Suprapubic skin (tissue), 4 donors: ENCODE measurements at regions not wholly inside any gene's neighbourhood (a gene's known extent, or its start where the extent isn't known, plus 50 kb on each side); places are given as distances from the start of the nearest gene placed in this dataset.

Source experiments
- DNase-seq, 2 donors: peaks; one replicate each; pipeline ENCODE4 v3.0.0-alpha.2; 2019; ENCODE audit warnings: low spot score in 2 of 2
- H3K27ac ChIP-seq: fragments of 200-600 bp; sonication (generic); one replicate; pipeline ENCODE4 v1.5.1; 2019
- H3K27me3 ChIP-seq: fragments of 200-600 bp; sonication (generic); one replicate; pipeline ENCODE4 v1.5.1; 2019
- H3K36me3 ChIP-seq: fragments of 200-600 bp; sonication (generic); one replicate; pipeline ENCODE4 v1.5.1; 2019
- H3K4me1 ChIP-seq: fragments of 200-600 bp; sonication (generic); one replicate; pipeline ENCODE4 v1.5.1; 2019
- H3K4me3 ChIP-seq: fragments of 200-600 bp; sonication (generic); one replicate; pipeline ENCODE4 v1.5.1; 2019; ENCODE audit warnings: mild to moderate bottlenecking
- H3K9me3 ChIP-seq: fragments of 200-600 bp; sonication (generic); one replicate; pipeline ENCODE4 v1.5.1; 2019
- CTCF ChIP-seq, 2 donors: fragments of 200-600 bp in 1 of 2; fragments of 450-650 bp in 1 of 2; sonication (generic) in 1 of 2; IDR thresholded peaks; one replicate each; pipeline ENCODE4 v1.5.1; 2016 to 2019; ENCODE audit warnings: antibody characterized with exemption in 2 of 2, mild to moderate bottlenecking in 1 of 2, moderate library complexity in 1 of 2
- EP300 ChIP-seq: sonication (generic); formaldehyde crosslinking; IDR thresholded peaks from one replicate; pipeline ENCODE4 v1.6.1; 2017; ENCODE audit warnings: antibody characterized with exemption
- POLR2A ChIP-seq, 2 donors: fragments of 450-650 bp; IDR thresholded peaks; one replicate each; pipeline ENCODE4 v1.6.1; 2017; ENCODE audit warnings: antibody characterized with exemption in 2 of 2, mild to moderate bottlenecking in 2 of 2, moderate library complexity in 2 of 2
- POLR2AphosphoS5 ChIP-seq, 3 donors: sonication (generic); formaldehyde crosslinking; IDR thresholded peaks; one replicate each; pipeline ENCODE4 v1.6.1; 2017; ENCODE audit warnings: antibody characterized with exemption in 3 of 3
- WGBS: methylation state at CpG from one replicate; pipeline ENCODE4 v1.1.5; 2018; 5-methylcytosine and 5-hydroxymethylcytosine counted together

DNA sequence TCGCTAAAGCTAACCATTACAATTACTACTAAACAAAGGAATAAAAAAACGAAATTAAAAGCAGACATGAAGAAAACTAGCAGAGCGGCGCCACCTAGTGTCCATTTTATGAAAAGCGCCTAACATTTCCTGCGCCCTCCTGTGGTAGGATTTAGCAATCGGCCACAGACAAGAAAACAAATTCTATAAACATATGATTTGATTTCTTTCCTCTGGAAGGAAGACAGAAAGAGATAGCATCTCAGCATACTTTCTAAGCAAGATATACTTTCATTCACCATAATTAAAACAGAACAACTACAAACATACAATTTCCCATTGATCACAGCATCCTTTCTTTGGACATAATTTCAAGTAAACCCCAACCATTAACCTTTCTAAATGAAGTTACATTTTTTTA is 337.7 kb upstream of the NPVF start:
- Histone ChIP-seq H3K27me3 (no peaks in the 10 kb centered on the region), H3K36me3 (no peaks in the 10 kb centered on the region), H3K27ac (no peak overlapping the region), H3K4me1 (peaks cover 11% of the 10 kb centered on the region), H3K9me3 (no peaks in the 10 kb centered on the region), H3K4me3 (no peak overlapping the region)
- WGBS, result 0% methylated on average over 7 of the region's 7 CpGs
- peak in 1 of 2 donors; percentile 70 for DNase-seq
- TF ChIP-seq EP300, result no peak
- TF ChIP-seq CTCF (IDR thresholded peaks at IDR 0.05), result peak; percentile 96 to 100

DNA sequence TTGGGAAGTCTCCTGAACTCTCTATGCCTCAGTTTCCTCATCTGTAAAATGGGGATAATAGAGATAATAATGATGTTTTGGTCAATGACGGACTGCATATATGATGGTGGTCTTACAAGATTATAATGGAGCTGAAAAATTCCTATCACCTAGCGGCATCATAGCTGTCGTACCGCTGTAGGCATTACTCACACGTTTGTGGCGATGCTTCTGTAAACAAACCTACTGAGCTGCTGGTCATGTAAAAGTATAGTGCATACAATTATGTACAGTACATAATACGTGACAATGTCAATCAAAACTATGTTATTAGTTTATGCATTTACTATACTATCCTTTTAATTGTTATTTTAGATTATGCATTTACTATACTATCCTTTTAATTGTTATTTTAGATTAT is 339.1 kb upstream of the NPVF start:
- Histone ChIP-seq H3K36me3 (no peaks in the 10 kb centered on the region), H3K4me1 (peaks cover 11% of the 10 kb centered on the region), H3K27me3 (no peaks in the 10 kb centered on the region), H3K27ac (no peak overlapping the region), H3K9me3 (no peaks in the 10 kb centered on the region), H3K4me3 (no peak overlapping the region)
- no peak for TF ChIP-seq POLR2AphosphoS5 (IDR thresholded peaks at IDR 0.05)
- TF ChIP-seq CTCF (IDR thresholded peaks at IDR 0.05), result no peak
- TF ChIP-seq POLR2A (IDR thresholded peaks at IDR 0.05), result no peak
- no peak for TF ChIP-seq EP300
- 94% methylated on average over 7 of the region's 7 CpGs for WGBS
- no peak for DNase-seq

- Histone ChIP-seq H3K9me3 (no peaks in the 10 kb centered on the region), H3K27ac (no peak overlapping the region), H3K36me3 (no peaks in the 10 kb centered on the region), H3K4me1 (peaks cover 9% of the 10 kb centered on the region), H3K4me3 (no peak overlapping the region), H3K27me3 (no peaks in the 10 kb centered on the region)
- 83% methylated on average over 3 of the region's 3 CpGs for WGBS
- TF ChIP-seq EP300 (no peak), CTCF (IDR thresholded peaks at IDR 0.05) (no peak), POLR2AphosphoS5 (IDR thresholded peaks at IDR 0.05) (no peak), POLR2A (IDR thresholded peaks at IDR 0.05) (no peak)
- DNase-seq, result no peak
Observed at GRCh38 chr7:25569765-25570164, 341.5 kb upstream of the NPVF start.

DNA sequence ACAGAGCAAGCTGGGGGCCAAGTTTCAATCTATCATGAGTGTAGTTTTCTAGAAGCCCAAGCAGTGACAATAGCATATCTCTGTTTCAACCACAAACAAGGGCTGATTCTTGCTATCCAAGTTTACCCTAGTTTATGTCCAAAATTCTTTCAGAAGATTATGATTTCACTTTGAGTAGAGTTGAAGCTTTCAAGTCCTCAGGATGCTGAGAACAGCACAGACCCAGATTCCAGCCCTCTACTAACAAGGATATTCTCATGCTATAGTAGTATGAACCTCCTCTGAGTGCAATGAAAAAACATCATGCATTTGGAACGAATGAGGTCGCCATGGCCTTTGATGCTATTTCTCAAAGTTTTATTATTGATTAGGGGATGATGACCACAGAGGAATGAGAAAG is 344.1 kb upstream of the NPVF start:
- H3K27ac ChIP-seq, result no peak overlapping the region
- H3K27me3 ChIP-seq, result no peaks in the 10 kb centered on the region
- no peak overlapping the region for H3K4me3 ChIP-seq
- H3K9me3 ChIP-seq, result no peaks in the 10 kb centered on the region
- no peaks in the 10 kb centered on the region for H3K4me1 ChIP-seq
- WGBS, result 96% methylated on average over 2 of the region's 2 CpGs
- no peaks in the 10 kb centered on the region for H3K36me3 ChIP-seq
- no peak for DNase-seq
- no peak for TF ChIP-seq POLR2A (IDR thresholded peaks at IDR 0.05)
- no peak for TF ChIP-seq POLR2AphosphoS5 (IDR thresholded peaks at IDR 0.05)
- no peak for TF ChIP-seq CTCF (IDR thresholded peaks at IDR 0.05)
- TF ChIP-seq EP300, result no peak

DNA sequence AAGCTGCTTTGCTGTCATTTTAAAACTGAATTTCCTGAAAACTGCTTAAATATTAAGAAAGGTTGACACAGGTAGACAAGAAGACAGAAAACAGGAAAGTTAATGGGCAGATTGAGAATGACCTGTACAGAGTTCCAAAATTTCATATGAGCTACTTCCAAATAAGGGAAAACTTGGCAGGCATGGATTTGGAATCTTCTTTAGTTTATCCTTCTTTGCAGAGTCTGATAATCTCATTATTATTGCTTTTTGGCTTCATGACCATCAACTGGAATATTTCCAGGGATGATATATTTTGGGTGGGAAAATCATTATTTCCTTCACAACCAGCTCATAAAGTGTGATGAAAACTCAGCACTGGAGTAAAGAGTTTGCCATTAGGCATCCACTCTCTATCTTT is 346.5 kb upstream of the NPVF start:
- Histone ChIP-seq H3K9me3 (no peaks in the 10 kb centered on the region), H3K27ac (no peak overlapping the region), H3K36me3 (no peaks in the 10 kb centered on the region), H3K4me3 (no peak overlapping the region), H3K4me1 (no peaks in the 10 kb centered on the region), H3K27me3 (no peaks in the 10 kb centered on the region)
- TF ChIP-seq POLR2AphosphoS5 (IDR thresholded peaks at IDR 0.05), result no peak
- TF ChIP-seq POLR2A (IDR thresholded peaks at IDR 0.05), result no peak
- no peak for TF ChIP-seq EP300
- no peak for TF ChIP-seq CTCF (IDR thresholded peaks at IDR 0.05)
- DNase-seq, result no peak
